ENCODE measurements at regions not wholly inside any gene's neighbourhood (a gene's known extent, or its start where the extent isn't known, plus 50 kb on each side); places are given as distances from the start of the nearest gene placed in this dataset.

GRCh38 chr5:4954048-4954447 lies 186.1 kb upstream of the ADAMTS16 start:
- Histone ChIP-seq H3K27me3 (replicated peaks in 1 of 4; ENCODE audit: control extremely low read depth in 1 of 4, control insufficient read depth in 3 of 4, insufficient read depth in 4 of 4, low read length in 3 of 4) (no peaks in the 10 kb centered on the region), H2AFZ (ENCODE audit: insufficient read depth, low read depth, low read length, poor library complexity, severe bottlenecking) (no peak overlapping the region), H3K4me2 (replicated peaks; ENCODE audit: low read depth, low read length, poor library complexity, severe bottlenecking) (no peak overlapping the region), H3K79me2 (ENCODE audit: control insufficient read depth, insufficient read depth, low read length) (no peaks in the 10 kb centered on the region), H3K4me1 (ENCODE audit: control insufficient read depth in 2 of 2, insufficient read depth in 2 of 2, low read length in 2 of 2) (no peaks in the 10 kb centered on the region), H3K4me3 (ENCODE audit: control extremely low read depth in 1 of 5, extremely low read depth in 1 of 5, insufficient read depth in 1 of 5, low read depth in 2 of 5, low read length in 4 of 5) (no peak overlapping the region), H3K9ac (ENCODE audit: low read length) (no peak overlapping the region), H4K20me1 (ENCODE audit: control insufficient read depth, insufficient read depth, low read length, poor library complexity, severe bottlenecking) (no peaks in the 10 kb centered on the region), H3K27ac (ENCODE audit: low read length in 2 of 2) (no peak overlapping the region), H3K36me3 (replicated peaks in 1 of 2; ENCODE audit: control extremely low read depth in 1 of 2, control insufficient read depth in 1 of 2, extremely low read depth in 1 of 2, insufficient read depth in 2 of 2, low read length in 1 of 2) (no peaks in the 10 kb centered on the region), H3K9me3 (ENCODE audit: control extremely low read depth in 1 of 3, control insufficient read depth in 2 of 3, insufficient read depth in 1 of 3, low read length in 2 of 3) (peaks cover 0 to 2% (median 0%) of the 10 kb centered on the region in 3 donors)
- DNase-seq (no peak), ATAC-seq (ENCODE audit: low read depth) (no peak)
- ChIA-PET POLR2A (no interaction called here), CTCF (no interaction called here)
- no peaks in the 10 kb centered on the region for H3K9me3 Mint-ChIP-seq (ENCODE audit: insufficient read depth)
- no peak overlapping the region for H3K4me3 Mint-ChIP-seq
- H3K27ac Mint-ChIP-seq: no peak overlapping the region
- no peaks in the 10 kb centered on the region for H3K4me1 Mint-ChIP-seq
- TF ChIP-seq CTCF (IDR thresholded peaks at IDR 0.05) (no peak), EZH2 (IDR thresholded peaks at IDR 0.05; ENCODE audit: borderline replicate concordance, insufficient read depth, low read depth, low read length, poor library complexity, severe bottlenecking) (no peak)
- no peaks in the 10 kb centered on the region for H3K27me3 Mint-ChIP-seq
- intact Hi-C loops (cut with micrococcal nuclease): no loop called here
- 80% methylated on average over 1 of the region's 4 CpGs for WGBS (ENCODE audit: insufficient coverage)

GRCh38 chr5:4963265-4963664 lies 176.9 kb upstream of the ADAMTS16 start:
- Histone ChIP-seq H3K79me2 (ENCODE audit: control insufficient read depth, insufficient read depth, low read length) (no peaks in the 10 kb centered on the region), H3K27ac (ENCODE audit: low read length in 2 of 2) (no peak overlapping the region), H3K4me1 (ENCODE audit: control insufficient read depth in 2 of 2, insufficient read depth in 2 of 2, low read length in 2 of 2) (no peaks in the 10 kb centered on the region), H3K27me3 (replicated peaks in 1 of 4; ENCODE audit: control extremely low read depth in 1 of 4, control insufficient read depth in 3 of 4, insufficient read depth in 4 of 4, low read length in 3 of 4) (no peaks in the 10 kb centered on the region), H3K9me3 (ENCODE audit: control extremely low read depth in 1 of 3, control insufficient read depth in 2 of 3, insufficient read depth in 1 of 3, low read length in 2 of 3) (no peaks in the 10 kb centered on the region), H3K9ac (ENCODE audit: low read length) (no peak overlapping the region), H3K36me3 (replicated peaks in 1 of 2; ENCODE audit: control extremely low read depth in 1 of 2, control insufficient read depth in 1 of 2, extremely low read depth in 1 of 2, insufficient read depth in 2 of 2, low read length in 1 of 2) (no peaks in the 10 kb centered on the region), H3K4me3 (ENCODE audit: control extremely low read depth in 1 of 5, extremely low read depth in 1 of 5, insufficient read depth in 1 of 5, low read depth in 2 of 5, low read length in 4 of 5) (no peak overlapping the region), H3K4me2 (replicated peaks; ENCODE audit: low read depth, low read length, poor library complexity, severe bottlenecking) (no peak overlapping the region), H2AFZ (ENCODE audit: insufficient read depth, low read depth, low read length, poor library complexity, severe bottlenecking) (no peak overlapping the region), H4K20me1 (ENCODE audit: control insufficient read depth, insufficient read depth, low read length, poor library complexity, severe bottlenecking) (no peaks in the 10 kb centered on the region)
- DNase-seq: no peak
- TF ChIP-seq CTCF (IDR thresholded peaks at IDR 0.05) (no peak), EZH2 (IDR thresholded peaks at IDR 0.05; ENCODE audit: borderline replicate concordance, insufficient read depth, low read depth, low read length, poor library complexity, severe bottlenecking) (no peak)
- intact Hi-C loops (cut with micrococcal nuclease): no loop called here
- no peak overlapping the region for H3K4me3 Mint-ChIP-seq
- no peaks in the 10 kb centered on the region for H3K27me3 Mint-ChIP-seq
- H3K27ac Mint-ChIP-seq: no peak overlapping the region
- POLR2A ChIA-PET: no interaction called here
- H3K4me1 Mint-ChIP-seq: no peaks in the 10 kb centered on the region
- CTCF ChIA-PET: no interaction called here
- ATAC-seq (ENCODE audit: low read depth): no peak
- no peaks in the 10 kb centered on the region for H3K9me3 Mint-ChIP-seq (ENCODE audit: insufficient read depth)
- WGBS (ENCODE audit: insufficient coverage): no CpG with 5 or more reads among the region's 1 CpG
